ENCODE measurements at regions not wholly inside any gene's neighbourhood (a gene's known extent, or its start where the extent isn't known, plus 50 kb on each side); places are given as distances from the start of the nearest gene placed in this dataset.

DNA sequence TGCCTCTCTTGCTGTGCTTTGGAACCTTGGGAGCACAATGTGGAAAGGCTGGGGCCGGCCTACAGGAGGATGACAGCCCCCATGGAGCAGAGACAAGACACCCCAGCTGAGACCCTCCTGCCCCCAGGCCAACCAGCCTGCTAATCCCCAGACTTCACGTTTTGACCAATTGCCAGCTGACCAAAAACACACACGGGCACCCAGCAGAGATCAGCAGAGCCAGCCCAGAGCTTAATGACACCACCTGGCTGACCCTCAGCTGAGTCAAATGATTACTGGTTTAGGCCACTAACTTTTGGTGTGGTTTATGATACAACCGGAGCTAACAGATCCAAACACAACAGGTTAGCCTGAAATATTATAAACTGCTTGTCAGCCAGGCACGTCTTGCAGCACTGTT lies 111.2 kb upstream of the KIF5B start:
- H3K4me3 ChIP-seq (ENCODE audit: insufficient read depth, low read depth, low read length): no peak overlapping the region
- H3K36me3 ChIP-seq (ENCODE audit: control insufficient read depth, insufficient read depth, low read length): no peaks in the 10 kb centered on the region
- in situ Hi-C loops (cut with MboI; ENCODE audit: low sequenced_read_pairs): no loop called here
- H2AK5ac ChIP-seq (ENCODE audit: low read depth, low read length): no peak overlapping the region
- H3K14ac ChIP-seq (replicated peaks; ENCODE audit: low read depth, low read length): no peak overlapping the region
- no peaks in the 10 kb centered on the region for H3K79me1 ChIP-seq (ENCODE audit: low read depth in 1 of 2, low read length in 2 of 2)
- H2BK20ac ChIP-seq (ENCODE audit: low read depth, low read length): no peak overlapping the region
- H3K4ac ChIP-seq (ENCODE audit: low read depth, low read length): no peak overlapping the region
- no peak overlapping the region for H2AFZ ChIP-seq (replicated peaks; ENCODE audit: low read length, poor library complexity)
- H3K9me3 ChIP-seq (ENCODE audit: control insufficient read depth, insufficient read depth, low read length): no peaks in the 10 kb centered on the region
- no peak overlapping the region for H4K91ac ChIP-seq (ENCODE audit: insufficient read depth, low read depth, low read length)
- H4K8ac ChIP-seq (ENCODE audit: low read depth in 2 of 2, low read length in 2 of 2): no peak overlapping the region
- no peaks in the 10 kb centered on the region for H4K20me1 ChIP-seq (ENCODE audit: insufficient read depth, low read length)
- H2BK120ac ChIP-seq (ENCODE audit: low read depth, low read length): no peak overlapping the region
- BruUV-seq (replicated peaks): no TSS peak
- no peak overlapping the region for H3K23ac ChIP-seq (ENCODE audit: low read depth, low read length)
- H2BK15ac ChIP-seq (ENCODE audit: low read depth, low read length): no peak overlapping the region
- DNase-seq (no peak), ATAC-seq (ENCODE audit: low read depth) (no peak)
- ChIA-PET CTCF (no interaction called here), POLR2A (ENCODE audit: unreplicated experiment) (no interaction called here)
- WGBS, 2 experiments (ENCODE audit: extremely low coverage in 2 of 2, insufficient read length in 1 of 2): no CpG with 5 or more reads among the region's 5 CpGs
- H2BK5ac ChIP-seq (ENCODE audit: low read depth, low read length, poor library complexity, severe bottlenecking): no peak overlapping the region
- no peaks in the 10 kb centered on the region for H3K4me1 ChIP-seq (ENCODE audit: control insufficient read depth, insufficient read depth, low read length)
- no peak overlapping the region for H3K18ac ChIP-seq (ENCODE audit: low read depth, low read length)
- H3K27ac ChIP-seq (ENCODE audit: insufficient read depth, low read length): no peak overlapping the region
- no peak overlapping the region for H3K4me2 ChIP-seq (ENCODE audit: low read depth, low read length)
- no peaks in the 10 kb centered on the region for H3K9me1 ChIP-seq (ENCODE audit: insufficient read depth, low read length)
- intact Hi-C loops (cut with micrococcal nuclease): no loop called here
- no peak overlapping the region for H2AK9ac ChIP-seq (replicated peaks; ENCODE audit: low read depth, low read length, poor library complexity)
- dilution Hi-C loops (cut with HindIII; ENCODE audit: low sequenced_read_pairs, unreplicated experiment): no loop called here
- no peak overlapping the region for H3K56ac ChIP-seq (ENCODE audit: extremely low read depth, insufficient read depth, low read length)
- no peak overlapping the region for H3K9ac ChIP-seq (ENCODE audit: low read depth, low read length)
- H3K27me3 ChIP-seq (ENCODE audit: control insufficient read depth, insufficient read depth, low read length): peaks cover 8% of the 10 kb centered on the region
- TF ChIP-seq FOS (IDR thresholded peaks at IDR 0.05; ENCODE audit: low read depth, low read length) (no peak), MAFK (IDR thresholded peaks at IDR 0.05; ENCODE audit: low read depth, low read length) (no peak), RAD21 (IDR thresholded peaks at IDR 0.05; ENCODE audit: low read length) (no peak), SMC3 (IDR thresholded peaks at IDR 0.05; ENCODE audit: low read depth, low read length) (no peak), RFX5 (IDR thresholded peaks at IDR 0.05; ENCODE audit: low read depth, low read length) (no peak), CEBPB (IDR thresholded peaks at IDR 0.05; ENCODE audit: low read depth, low read length) (no peak), CHD1 (IDR thresholded peaks at IDR 0.05; ENCODE audit: low read depth, low read length) (no peak), MAZ (IDR thresholded peaks at IDR 0.05; ENCODE audit: borderline replicate concordance, low read depth, low read length) (no peak), BHLHE40 (IDR thresholded peaks at IDR 0.05; ENCODE audit: low read depth, low read length) (no peak), MXI1 (IDR thresholded peaks at IDR 0.05; ENCODE audit: borderline replicate concordance, low read depth, low read length) (no peak), POLR2A (IDR thresholded peaks at IDR 0.05; ENCODE audit: low read depth, low read length) (no peak), NFE2L2 (IDR thresholded peaks at IDR 0.05; ENCODE audit: low read depth, low read length) (no peak), RCOR1 (IDR thresholded peaks at IDR 0.05; ENCODE audit: insufficient replicate concordance, low read length) (no peak)
- TF ChIP-seq, protein P1, sequence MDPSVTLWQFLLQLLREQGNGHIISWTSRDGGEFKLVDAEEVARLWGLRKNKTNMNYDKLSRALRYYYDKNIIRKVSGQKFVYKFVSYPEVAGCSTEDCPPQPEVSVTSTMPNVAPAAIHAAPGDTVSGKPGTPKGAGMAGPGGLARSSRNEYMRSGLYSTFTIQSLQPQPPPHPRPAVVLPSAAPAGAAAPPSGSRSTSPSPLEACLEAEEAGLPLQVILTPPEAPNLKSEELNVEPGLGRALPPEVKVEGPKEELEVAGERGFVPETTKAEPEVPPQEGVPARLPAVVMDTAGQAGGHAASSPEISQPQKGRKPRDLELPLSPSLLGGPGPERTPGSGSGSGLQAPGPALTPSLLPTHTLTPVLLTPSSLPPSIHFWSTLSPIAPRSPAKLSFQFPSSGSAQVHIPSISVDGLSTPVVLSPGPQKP (IDR thresholded peaks at IDR 0.05; ENCODE audit: borderline replicate concordance, low read depth, low read length): no peak
- TF ChIP-seq, protein P2, sequence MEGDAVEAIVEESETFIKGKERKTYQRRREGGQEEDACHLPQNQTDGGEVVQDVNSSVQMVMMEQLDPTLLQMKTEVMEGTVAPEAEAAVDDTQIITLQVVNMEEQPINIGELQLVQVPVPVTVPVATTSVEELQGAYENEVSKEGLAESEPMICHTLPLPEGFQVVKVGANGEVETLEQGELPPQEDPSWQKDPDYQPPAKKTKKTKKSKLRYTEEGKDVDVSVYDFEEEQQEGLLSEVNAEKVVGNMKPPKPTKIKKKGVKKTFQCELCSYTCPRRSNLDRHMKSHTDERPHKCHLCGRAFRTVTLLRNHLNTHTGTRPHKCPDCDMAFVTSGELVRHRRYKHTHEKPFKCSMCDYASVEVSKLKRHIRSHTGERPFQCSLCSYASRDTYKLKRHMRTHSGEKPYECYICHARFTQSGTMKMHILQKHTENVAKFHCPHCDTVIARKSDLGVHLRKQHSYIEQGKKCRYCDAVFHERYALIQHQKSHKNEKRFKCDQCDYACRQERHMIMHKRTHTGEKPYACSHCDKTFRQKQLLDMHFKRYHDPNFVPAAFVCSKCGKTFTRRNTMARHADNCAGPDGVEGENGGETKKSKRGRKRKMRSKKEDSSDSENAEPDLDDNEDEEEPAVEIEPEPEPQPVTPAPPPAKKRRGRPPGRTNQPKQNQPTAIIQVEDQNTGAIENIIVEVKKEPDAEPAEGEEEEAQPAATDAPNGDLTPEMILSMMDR (conservative IDR thresholded peaks at IDR 0.05; ENCODE audit: low read depth, low read length): no peak
- TF ChIP-seq, protein P3, sequence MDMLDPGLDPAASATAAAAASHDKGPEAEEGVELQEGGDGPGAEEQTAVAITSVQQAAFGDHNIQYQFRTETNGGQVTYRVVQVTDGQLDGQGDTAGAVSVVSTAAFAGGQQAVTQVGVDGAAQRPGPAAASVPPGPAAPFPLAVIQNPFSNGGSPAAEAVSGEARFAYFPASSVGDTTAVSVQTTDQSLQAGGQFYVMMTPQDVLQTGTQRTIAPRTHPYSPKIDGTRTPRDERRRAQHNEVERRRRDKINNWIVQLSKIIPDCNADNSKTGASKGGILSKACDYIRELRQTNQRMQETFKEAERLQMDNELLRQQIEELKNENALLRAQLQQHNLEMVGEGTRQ (IDR thresholded peaks at IDR 0.05; ENCODE audit: low read depth, low read length): no peak
- H4K5ac ChIP-seq (ENCODE audit: low read depth, low read length): no peak overlapping the region

Measured in IMR-90 (cell line).